HG03457 (cell line): ENCODE measurements at regions not wholly inside any gene's neighbourhood (a gene's known extent, or its start where the extent isn't known, plus 50 kb on each side); places are given as distances from the start of the nearest gene placed in this dataset.

ENCODE experiments used
- ATAC-seq: cut with Tn5 transposase; IDR thresholded peaks from one replicate; pipeline ENCODE4 v1.9.1; 2021; ENCODE audit warnings: moderate number of reproducible peaks; ENCODE audit not compliant: unreplicated experiment

DNA sequence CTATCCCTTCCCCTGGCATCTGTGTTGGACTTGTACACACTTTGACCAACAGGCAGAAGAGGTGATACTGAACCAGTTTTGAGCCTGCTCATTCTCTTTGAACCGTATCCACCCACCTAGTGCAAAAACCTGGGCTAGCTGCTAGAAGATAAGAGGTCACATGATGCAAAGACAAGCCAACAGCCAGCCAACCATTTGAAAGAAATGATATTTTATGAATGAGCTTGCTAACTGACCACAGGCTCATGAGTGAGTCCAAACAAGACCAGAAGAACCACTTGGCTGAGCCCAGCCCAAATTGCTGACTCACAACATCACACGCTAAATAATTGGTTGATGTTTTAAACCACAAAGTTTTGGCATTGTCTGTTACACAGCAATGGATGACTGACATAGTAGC lies 74.0 kb upstream of the CTNNB1 start:
- no peak for ATAC-seq

DNA sequence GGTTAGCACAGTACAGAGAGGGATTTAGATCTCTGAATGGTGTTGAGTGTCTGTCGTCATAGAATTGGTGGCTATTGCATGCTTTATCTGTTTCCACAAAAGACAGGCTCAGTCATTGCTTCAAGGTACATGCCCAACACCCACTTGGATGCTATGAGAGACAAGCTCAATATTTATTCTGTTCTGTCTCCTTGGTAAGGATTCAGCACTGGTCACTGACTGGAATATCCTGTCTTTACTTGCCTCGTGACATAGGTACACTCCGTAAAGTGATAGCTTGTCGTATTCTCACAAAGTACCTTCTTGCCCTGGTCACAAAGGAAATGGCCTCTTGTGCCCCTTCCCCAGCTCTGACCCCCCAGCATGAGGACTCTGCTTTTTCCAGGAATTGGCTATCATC lies 72.8 kb upstream of the CTNNB1 start:
- ATAC-seq = no peak

DNA sequence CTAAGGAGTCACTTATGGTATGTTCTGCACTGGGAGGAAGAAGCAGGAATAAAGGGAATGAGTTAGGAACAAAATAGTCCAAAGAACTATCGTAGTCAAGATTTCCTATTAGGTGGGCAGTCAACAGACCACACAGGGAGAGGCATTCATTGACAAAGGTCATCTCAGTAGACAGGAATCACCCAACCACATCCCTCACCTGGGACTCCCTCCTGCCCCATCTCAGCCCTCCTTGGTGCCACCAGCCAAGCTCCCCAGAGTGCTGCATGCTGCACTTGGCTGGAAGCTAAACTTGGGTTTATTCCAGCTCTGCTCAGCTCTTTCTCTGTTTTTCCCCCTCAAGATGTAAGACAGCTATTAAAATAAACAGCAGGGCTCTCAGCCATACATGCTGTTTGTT lies 72.3 kb upstream of the CTNNB1 start:
- ATAC-seq = no peak

DNA sequence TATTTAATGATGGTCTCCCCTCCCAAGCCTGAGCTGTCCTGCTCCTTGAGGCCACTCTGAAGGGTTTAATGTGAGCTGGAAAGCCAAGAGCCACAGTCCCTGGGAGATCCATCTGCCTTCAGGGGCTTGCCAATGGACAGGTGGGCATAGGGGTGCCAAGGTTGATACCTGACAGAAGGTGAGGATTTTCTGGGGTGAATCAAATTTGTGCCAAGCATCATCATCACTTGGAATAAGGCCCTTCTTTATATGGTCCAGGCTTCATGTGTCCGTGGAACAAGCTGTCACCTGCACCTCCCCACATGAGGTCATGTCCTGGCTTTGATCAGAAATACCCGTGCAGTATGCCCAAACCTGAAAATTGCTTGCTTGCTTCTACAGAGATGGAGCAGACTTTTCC lies 71.9 kb upstream of the CTNNB1 start:
- no peak for ATAC-seq

DNA sequence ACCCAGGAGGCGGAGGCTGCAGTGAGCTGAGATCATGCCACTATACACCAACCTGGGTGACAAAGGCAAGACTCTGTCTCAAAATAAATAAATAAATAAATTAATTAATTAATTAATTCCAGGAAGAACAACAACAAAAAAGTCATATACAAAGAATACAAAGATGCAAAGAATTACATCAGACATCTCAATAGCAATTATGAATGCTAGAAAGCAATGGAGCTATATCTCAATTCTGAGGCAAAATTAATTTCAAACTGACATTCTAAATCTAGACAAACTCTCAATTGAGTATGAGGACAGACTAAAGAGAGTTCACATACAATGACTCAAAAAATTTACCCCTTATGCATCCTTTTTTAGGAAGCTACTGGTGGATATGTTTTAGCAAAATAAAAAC lies 69.6 kb upstream of the CTNNB1 start:
- ATAC-seq = no peak

DNA sequence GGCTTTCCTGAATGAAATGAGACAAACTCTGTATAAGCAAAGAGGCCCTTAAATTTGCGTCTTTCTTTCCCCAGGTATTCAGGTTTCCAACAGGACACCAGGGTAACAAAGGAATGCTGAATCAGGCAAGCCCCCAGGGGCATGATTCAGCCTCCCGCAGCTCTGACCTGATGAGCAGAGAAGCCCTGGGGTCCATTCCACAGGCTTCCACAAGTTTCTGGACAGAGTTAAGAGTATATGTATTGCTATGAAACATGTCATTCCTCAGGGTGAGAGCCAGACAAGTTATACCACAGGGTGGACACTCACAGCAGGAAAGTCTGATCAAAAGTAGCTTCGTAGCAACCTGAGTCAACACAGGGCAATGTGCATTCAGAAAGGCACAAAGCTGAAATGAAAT lies 68.1 kb upstream of the CTNNB1 start:
- ATAC-seq = no peak

DNA sequence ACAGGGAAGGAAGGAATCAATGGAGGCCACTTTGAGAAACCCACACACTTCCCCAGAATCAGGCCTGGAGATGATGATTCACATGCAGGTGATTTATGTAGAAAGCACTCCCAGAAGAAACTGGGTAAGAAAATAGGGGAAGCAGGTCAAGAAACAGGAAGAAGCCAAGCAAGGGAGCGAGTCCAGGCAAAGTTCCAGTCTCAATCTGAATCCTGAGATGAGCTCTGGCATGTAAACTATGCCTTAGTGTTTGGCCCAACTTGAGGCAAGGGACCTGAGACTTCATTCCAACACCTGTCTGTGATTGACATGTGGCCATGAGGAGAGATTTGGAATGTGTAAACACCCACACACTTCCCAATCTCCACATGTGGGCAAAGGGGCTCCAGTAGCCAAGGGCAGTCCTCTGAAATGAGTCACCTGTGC lies 61.6 kb upstream of the CTNNB1 start:
- no peak for ATAC-seq

DNA sequence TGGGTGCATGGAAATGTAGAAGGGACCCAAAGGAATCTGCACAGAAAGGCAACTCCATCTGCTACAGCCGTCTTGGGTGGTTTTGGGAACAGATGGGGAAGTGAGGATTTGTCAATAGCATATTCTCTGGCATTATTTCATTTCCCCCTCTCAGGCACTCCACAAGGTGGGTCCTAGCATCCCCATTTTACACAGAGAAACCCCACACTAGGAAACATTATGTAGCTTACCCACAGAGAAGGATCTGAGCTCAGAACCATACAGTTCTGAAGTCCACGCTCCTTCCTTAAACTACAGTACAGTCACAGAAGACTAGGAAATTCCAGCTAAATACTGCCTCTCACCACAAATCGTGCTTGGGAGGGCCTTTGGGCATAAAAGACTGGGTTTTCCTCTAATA lies 61.2 kb upstream of the CTNNB1 start:
- ATAC-seq = no peak

DNA sequence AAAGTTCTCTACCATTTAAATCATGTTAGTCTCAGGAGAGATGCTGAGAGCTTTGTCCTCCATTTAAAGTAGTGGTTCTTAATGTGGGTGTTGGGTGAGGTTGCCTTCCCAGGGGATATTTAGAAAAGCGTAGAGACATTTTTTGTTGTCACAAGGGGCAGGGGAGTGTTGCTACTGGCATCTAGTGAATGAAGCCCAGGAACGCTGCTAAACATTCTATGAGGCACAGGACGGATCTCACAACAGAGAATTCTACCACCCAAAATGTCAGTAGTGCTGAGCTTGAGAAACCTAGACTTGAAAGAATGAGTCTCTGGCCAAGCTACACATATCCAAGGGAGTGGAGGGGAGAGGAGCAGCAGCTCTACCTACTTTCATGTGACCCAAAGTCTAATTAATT lies 60.7 kb upstream of the CTNNB1 start:
- ATAC-seq = no peak

DNA sequence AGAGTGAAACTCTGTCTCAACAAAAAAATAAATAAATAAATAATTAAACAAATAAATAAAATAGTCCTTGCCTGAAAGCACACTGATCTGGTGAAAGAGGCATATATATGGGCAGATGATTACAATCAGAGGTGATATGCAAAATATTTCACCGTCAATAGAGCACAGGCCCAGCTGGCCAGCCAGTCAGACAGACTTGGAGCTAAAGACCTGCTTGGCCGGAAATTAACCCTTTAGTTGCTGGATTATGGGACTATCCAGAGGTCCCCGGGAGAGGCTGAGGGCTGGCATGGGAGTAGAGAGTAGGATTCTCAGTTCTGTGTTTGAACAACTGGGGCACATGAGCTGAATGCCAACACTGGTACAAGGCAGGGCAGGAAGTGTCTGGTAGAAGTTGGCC lies 59.1 kb upstream of the CTNNB1 start:
- no peak for ATAC-seq

DNA sequence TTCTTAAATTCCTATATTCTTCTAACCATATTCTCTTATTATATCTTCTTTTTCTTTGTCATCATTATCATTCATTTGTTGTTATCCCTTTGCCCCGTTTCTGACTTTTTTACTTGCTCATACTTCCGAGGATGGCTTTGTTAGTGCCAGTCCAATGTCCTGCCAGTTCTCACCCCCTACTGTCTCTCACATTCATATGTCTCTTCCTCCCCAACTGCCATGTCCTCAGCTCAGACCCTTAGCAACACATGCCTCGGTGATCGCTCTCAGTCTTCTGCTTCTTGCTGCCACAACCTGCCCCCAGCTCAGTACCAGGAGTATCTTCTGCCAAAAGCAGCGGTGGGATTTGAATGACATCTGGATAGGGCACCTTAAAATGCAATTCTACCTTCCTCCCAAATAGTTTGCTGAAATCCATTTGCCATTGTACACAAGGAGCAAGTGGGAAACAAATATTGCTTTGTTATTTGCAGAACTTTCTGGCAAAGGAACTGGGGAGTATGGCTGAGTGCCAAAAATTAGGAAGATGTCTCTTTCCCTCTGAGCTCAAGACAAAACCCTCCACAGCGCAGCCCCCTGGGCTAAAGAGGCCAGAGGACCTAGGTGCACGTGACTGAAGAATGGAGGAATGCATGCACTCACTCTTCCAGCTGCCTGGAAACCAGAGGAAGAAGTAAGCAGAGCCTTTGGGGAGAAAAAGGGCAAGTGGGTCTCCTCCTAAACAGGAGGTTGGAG lies 57.7 kb upstream of the CTNNB1 start:
- no peak for ATAC-seq

DNA sequence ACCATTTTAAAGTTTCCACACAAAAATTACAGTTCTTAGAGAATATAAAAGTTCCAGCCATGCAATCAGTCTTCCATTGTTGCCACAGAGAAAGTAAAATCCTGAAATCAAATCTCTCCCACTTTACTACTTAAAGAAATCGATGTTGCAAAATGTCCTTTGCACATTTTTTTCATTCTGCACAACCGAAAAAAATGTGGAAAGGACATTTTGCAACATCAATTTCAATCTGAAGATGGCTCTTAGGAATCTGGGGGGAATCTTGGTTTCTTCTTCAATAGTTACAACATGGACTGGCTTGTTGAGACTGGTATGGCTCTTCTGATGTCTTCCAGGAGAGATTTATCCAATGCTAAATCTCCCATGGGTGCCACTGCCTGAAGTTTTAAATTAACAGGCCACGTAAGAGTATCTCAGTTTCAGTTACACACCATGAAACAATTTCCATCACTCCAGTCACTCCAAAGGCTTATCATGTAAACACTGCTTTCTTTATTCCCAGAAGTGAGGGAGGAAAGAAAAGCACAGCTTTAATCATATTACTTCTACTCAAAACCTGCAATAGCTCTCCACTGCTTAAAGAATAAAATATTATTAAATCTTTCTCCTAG lies 55.8 kb upstream of the CTNNB1 start:
- no peak for ATAC-seq

DNA sequence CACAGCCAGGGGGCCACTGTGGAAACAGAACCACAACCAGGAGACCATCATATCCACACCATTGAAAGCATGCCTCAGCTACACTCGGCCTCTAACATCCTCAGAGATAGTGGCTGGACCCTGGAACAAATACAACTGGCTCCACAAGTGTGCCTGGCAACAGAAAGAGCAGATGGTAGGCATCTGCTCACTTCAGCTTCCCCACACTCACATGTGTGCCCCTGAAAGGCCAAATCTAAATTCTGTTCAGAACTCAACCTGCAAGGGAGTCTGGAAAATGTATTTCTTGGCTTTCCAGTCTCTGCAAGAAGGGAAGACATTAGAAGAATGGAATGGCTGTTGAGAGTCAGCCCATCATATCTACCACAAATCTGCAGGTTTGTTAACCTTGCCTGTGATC lies 54.7 kb upstream of the CTNNB1 start:
- no peak for ATAC-seq

DNA sequence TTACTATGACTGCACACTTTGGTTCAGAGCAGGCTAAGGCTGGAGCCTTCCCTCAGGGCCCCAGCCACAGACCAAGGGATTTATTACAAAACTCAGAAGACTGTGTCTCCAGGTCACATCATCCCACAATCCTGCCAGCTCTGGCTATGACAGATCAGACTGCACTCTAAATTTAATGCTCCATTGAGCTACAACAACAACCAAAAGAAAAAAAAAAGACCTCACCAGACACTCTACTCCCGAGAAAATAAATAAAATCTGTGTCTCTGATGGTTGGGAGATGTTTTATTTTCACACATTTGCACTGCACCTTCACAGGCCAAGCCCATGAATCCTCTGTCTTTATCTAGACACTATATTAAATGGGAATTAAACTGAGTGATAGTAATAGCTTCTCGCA lies 50.8 kb upstream of the CTNNB1 start:
- ATAC-seq = no peak

DNA sequence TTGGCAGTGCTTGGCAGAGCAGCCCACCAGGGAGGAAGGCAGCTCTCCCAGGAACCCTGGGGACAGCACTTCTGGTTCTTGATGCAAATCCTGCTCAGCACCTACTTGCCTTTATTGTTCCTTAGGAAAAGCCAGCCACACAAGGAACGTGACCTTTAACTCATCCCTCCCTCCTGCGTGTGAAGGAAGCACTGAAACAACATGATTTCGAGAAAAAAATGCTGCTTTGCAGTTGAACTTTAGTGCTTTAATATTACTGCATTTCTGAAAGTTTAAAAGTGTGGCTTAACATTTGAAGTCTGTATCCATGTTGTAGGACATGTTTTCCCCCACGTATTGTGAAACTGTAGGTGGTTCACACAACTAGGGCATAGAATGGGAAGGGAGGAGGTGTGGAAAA lies 50.4 kb upstream of the CTNNB1 start:
- ATAC-seq = no peak
